ENCODE measurements at regions not wholly inside any gene's neighbourhood (a gene's known extent, or its start where the extent isn't known, plus 50 kb on each side); places are given as distances from the start of the nearest gene placed in this dataset.

- TF ChIP-seq POLR2AphosphoS5 (IDR thresholded peaks at IDR 0.05) (no peak), POLR2A (IDR thresholded peaks at IDR 0.05; ENCODE audit: low read depth) (no peak)
- TF ChIP-seq, protein P1, sequence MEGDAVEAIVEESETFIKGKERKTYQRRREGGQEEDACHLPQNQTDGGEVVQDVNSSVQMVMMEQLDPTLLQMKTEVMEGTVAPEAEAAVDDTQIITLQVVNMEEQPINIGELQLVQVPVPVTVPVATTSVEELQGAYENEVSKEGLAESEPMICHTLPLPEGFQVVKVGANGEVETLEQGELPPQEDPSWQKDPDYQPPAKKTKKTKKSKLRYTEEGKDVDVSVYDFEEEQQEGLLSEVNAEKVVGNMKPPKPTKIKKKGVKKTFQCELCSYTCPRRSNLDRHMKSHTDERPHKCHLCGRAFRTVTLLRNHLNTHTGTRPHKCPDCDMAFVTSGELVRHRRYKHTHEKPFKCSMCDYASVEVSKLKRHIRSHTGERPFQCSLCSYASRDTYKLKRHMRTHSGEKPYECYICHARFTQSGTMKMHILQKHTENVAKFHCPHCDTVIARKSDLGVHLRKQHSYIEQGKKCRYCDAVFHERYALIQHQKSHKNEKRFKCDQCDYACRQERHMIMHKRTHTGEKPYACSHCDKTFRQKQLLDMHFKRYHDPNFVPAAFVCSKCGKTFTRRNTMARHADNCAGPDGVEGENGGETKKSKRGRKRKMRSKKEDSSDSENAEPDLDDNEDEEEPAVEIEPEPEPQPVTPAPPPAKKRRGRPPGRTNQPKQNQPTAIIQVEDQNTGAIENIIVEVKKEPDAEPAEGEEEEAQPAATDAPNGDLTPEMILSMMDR (IDR thresholded peaks at IDR 0.05), result no peak
These were observed 163.1 kb upstream of the PTCH1 start for GRCh38 chr9:95679874-95680273.
